Breast epithelium (tissue), 3 donors: ENCODE measurements at regions not wholly inside any gene's neighbourhood (a gene's known extent, or its start where the extent isn't known, plus 50 kb on each side); places are given as distances from the start of the nearest gene placed in this dataset.

Experiments
- POLR2A ChIP-seq: fragments of 450-650 bp; IDR thresholded peaks from one replicate; pipeline ENCODE4 v1.6.1; 2016; ENCODE audit warnings: antibody characterized with exemption, mild to moderate bottlenecking, moderate library complexity
- TF ChIP-seq, protein P1 (sequence below), 3 donors: fragments of 450-650 bp; IDR thresholded peaks; one replicate each; pipeline ENCODE4 v1.5.1; 2016 to 2017; ENCODE audit warnings: antibody characterized with exemption in 3 of 3, mild to moderate bottlenecking in 3 of 3, moderate library complexity in 3 of 3

DNA sequence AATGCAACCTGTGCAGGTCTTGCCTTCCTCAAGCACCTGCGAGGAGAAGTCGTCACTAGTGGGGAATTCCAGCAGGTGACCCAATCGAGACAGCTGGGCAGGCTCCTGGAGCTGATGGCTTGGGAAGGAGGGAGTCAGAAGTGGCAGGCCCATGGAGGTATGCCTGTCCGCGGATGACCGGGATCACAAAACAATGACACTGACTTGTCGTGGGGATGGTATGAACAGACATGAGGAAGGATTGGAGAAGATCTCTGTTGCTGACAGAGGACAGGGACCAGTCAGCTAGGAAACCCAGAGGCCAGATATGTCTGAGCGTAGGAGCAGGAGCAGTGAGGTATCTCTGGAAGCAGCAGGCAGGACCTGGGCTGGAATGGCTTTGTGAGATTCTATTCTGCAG, 233.3 kb downstream of the SOX9 start:
- TF ChIP-seq, protein P1, sequence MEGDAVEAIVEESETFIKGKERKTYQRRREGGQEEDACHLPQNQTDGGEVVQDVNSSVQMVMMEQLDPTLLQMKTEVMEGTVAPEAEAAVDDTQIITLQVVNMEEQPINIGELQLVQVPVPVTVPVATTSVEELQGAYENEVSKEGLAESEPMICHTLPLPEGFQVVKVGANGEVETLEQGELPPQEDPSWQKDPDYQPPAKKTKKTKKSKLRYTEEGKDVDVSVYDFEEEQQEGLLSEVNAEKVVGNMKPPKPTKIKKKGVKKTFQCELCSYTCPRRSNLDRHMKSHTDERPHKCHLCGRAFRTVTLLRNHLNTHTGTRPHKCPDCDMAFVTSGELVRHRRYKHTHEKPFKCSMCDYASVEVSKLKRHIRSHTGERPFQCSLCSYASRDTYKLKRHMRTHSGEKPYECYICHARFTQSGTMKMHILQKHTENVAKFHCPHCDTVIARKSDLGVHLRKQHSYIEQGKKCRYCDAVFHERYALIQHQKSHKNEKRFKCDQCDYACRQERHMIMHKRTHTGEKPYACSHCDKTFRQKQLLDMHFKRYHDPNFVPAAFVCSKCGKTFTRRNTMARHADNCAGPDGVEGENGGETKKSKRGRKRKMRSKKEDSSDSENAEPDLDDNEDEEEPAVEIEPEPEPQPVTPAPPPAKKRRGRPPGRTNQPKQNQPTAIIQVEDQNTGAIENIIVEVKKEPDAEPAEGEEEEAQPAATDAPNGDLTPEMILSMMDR (IDR thresholded peaks at IDR 0.05): no peak
- TF ChIP-seq POLR2A: no peak
